Activated T-cell treated with anti-CD3 and anti-CD28 coated beads for 24 hours (primary cell): ENCODE measurements at regions not wholly inside any gene's neighbourhood (a gene's known extent, or its start where the extent isn't known, plus 50 kb on each side); places are given as distances from the start of the nearest gene placed in this dataset.

ENCODE experiments used
- DNase-seq: peaks from one replicate; pipeline ENCODE4 v3.0.0-alpha.2; 2020; ENCODE audit warnings: low read depth

GRCh38 chr9:89793551-89793950 lies 188.7 kb downstream of the GADD45G start:
- no peak for DNase-seq

- DNase-seq, result no peak
These were observed 190.1 kb downstream of the GADD45G start for GRCh38 chr9:89794918-89795317.

GRCh38 chr9:89795538-89796195 lies 190.9 kb downstream of the GADD45G start:
- no peak for DNase-seq

- no peak for DNase-seq
These were observed 191.8 kb downstream of the GADD45G start for GRCh38 chr9:89796606-89797005.

GRCh38 chr9:89797255-89797654 lies 192.4 kb downstream of the GADD45G start:
- no peak for DNase-seq

GRCh38 chr9:89797937-89798455 lies 193.2 kb downstream of the GADD45G start:
- no peak for DNase-seq

GRCh38 chr9:89798547-89799120 lies 193.8 kb downstream of the GADD45G start:
- no peak for DNase-seq

GRCh38 chr9:89799221-89799620 lies 194.4 kb downstream of the GADD45G start:
- no peak for DNase-seq

GRCh38 chr9:89799766-89800165 lies 195.0 kb downstream of the GADD45G start:
- no peak for DNase-seq

- DNase-seq, result no peak
These were observed 196.5 kb downstream of the GADD45G start for GRCh38 chr9:89801341-89801740.

GRCh38 chr9:89801742-89802670 lies 197.2 kb downstream of the GADD45G start:
- no peak for DNase-seq

GRCh38 chr9:89802781-89803355 lies 198.1 kb downstream of the GADD45G start:
- no peak for DNase-seq

GRCh38 chr9:89803403-89803802 lies 198.6 kb downstream of the GADD45G start:
- no peak for DNase-seq

- no peak for DNase-seq
These were observed 200.1 kb downstream of the GADD45G start for GRCh38 chr9:89804766-89805531.

GRCh38 chr9:89805571-89806292 lies 200.9 kb downstream of the GADD45G start:
- DNase-seq, result no peak

- no peak for DNase-seq
These were observed 201.7 kb downstream of the GADD45G start for GRCh38 chr9:89806371-89807100.

- no peak for DNase-seq
These were observed 202.2 kb downstream of the GADD45G start for GRCh38 chr9:89807101-89807395.

- no peak for DNase-seq
These were observed 202.9 kb downstream of the GADD45G start for GRCh38 chr9:89807682-89808075.

GRCh38 chr9:89808076-89808755 lies 203.4 kb downstream of the GADD45G start:
- no peak for DNase-seq

GRCh38 chr9:89808756-89809181 lies 204.0 kb downstream of the GADD45G start:
- DNase-seq, result no peak
